Endothelial cell (in vitro differentiated cells): ENCODE measurements at regions not wholly inside any gene's neighbourhood (a gene's known extent, or its start where the extent isn't known, plus 50 kb on each side); places are given as distances from the start of the nearest gene placed in this dataset.

Experiments used
- DNase-seq: peaks from one replicate; pipeline ENCODE4 v3.0.0; 2021; ENCODE audit warnings: low spot score
- H3K27ac Mint-ChIP-seq: one replicate; pipeline ENCODE4 v1.8.0; 2021; ENCODE audit warnings: mixed read lengths, inconsistent platforms; ENCODE audit not compliant: unreplicated experiment
- H3K27me3 Mint-ChIP-seq: one replicate; pipeline ENCODE4 v1.8.0; 2021; ENCODE audit warnings: mild to moderate bottlenecking, moderate library complexity, mixed read lengths, inconsistent platforms; ENCODE audit not compliant: unreplicated experiment
- H3K36me3 Mint-ChIP-seq: one replicate; pipeline ENCODE4 v1.8.0; 2021; ENCODE audit warnings: mild to moderate bottlenecking, low read depth, mixed read lengths, inconsistent platforms; ENCODE audit not compliant: unreplicated experiment
- H3K4me1 Mint-ChIP-seq: one replicate; pipeline ENCODE4 v1.8.0; 2021; ENCODE audit warnings: mild to moderate bottlenecking, mixed read lengths, inconsistent platforms; ENCODE audit not compliant: unreplicated experiment
- H3K4me3 Mint-ChIP-seq: one replicate; pipeline ENCODE4 v1.8.0; 2021; ENCODE audit warnings: mild to moderate bottlenecking, mixed read lengths, inconsistent platforms; ENCODE audit not compliant: unreplicated experiment
- H3K9me3 Mint-ChIP-seq: one replicate; pipeline ENCODE4 v1.8.0; 2021; ENCODE audit warnings: mixed read lengths, inconsistent platforms; ENCODE audit not compliant: unreplicated experiment
- TF ChIP-seq, protein P1 (sequence below): fragments of 200-600 bp; sonication (generic); IDR thresholded peaks from one replicate; pipeline ENCODE4 v1.5.0; 2021; ENCODE audit warnings: antibody characterized with exemption; ENCODE audit not compliant: unreplicated experiment

GRCh38 chr4:4937926-4938325 lies 78.5 kb downstream of the MSX1 start:
- peaks cover 3% of the 10 kb centered on the region for H3K27me3 Mint-ChIP-seq
- no peaks in the 10 kb centered on the region for H3K4me1 Mint-ChIP-seq
- no peaks in the 10 kb centered on the region for H3K36me3 Mint-ChIP-seq
- no peaks in the 10 kb centered on the region for H3K9me3 Mint-ChIP-seq
- no peak overlapping the region for H3K27ac Mint-ChIP-seq
- H3K4me3 Mint-ChIP-seq: no peak overlapping the region
- DNase-seq: no peak
- TF ChIP-seq, protein P1, sequence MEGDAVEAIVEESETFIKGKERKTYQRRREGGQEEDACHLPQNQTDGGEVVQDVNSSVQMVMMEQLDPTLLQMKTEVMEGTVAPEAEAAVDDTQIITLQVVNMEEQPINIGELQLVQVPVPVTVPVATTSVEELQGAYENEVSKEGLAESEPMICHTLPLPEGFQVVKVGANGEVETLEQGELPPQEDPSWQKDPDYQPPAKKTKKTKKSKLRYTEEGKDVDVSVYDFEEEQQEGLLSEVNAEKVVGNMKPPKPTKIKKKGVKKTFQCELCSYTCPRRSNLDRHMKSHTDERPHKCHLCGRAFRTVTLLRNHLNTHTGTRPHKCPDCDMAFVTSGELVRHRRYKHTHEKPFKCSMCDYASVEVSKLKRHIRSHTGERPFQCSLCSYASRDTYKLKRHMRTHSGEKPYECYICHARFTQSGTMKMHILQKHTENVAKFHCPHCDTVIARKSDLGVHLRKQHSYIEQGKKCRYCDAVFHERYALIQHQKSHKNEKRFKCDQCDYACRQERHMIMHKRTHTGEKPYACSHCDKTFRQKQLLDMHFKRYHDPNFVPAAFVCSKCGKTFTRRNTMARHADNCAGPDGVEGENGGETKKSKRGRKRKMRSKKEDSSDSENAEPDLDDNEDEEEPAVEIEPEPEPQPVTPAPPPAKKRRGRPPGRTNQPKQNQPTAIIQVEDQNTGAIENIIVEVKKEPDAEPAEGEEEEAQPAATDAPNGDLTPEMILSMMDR: no peak

- H3K27ac Mint-ChIP-seq: no peak overlapping the region
- TF ChIP-seq, protein P1: no peak
- H3K36me3 Mint-ChIP-seq: no peaks in the 10 kb centered on the region
- no peaks in the 10 kb centered on the region for H3K4me1 Mint-ChIP-seq
- peaks cover 4% of the 10 kb centered on the region for H3K9me3 Mint-ChIP-seq
- DNase-seq: no peak
- H3K27me3 Mint-ChIP-seq: peaks cover 3% of the 10 kb centered on the region
- no peak overlapping the region for H3K4me3 Mint-ChIP-seq
Observed at GRCh38 chr4:4941751-4942150, 77.5 kb downstream of the CYTL1 start.

- TF ChIP-seq, protein P1: no peak
- no peaks in the 10 kb centered on the region for H3K4me1 Mint-ChIP-seq
- no peaks in the 10 kb centered on the region for H3K36me3 Mint-ChIP-seq
- no peak overlapping the region for H3K4me3 Mint-ChIP-seq
- no peak for DNase-seq
- H3K27me3 Mint-ChIP-seq: peaks cover 3% of the 10 kb centered on the region
- H3K9me3 Mint-ChIP-seq: peaks cover 4% of the 10 kb centered on the region
- no peak overlapping the region for H3K27ac Mint-ChIP-seq
Observed at GRCh38 chr4:4942658-4943057, 76.6 kb downstream of the CYTL1 start.

DNA sequence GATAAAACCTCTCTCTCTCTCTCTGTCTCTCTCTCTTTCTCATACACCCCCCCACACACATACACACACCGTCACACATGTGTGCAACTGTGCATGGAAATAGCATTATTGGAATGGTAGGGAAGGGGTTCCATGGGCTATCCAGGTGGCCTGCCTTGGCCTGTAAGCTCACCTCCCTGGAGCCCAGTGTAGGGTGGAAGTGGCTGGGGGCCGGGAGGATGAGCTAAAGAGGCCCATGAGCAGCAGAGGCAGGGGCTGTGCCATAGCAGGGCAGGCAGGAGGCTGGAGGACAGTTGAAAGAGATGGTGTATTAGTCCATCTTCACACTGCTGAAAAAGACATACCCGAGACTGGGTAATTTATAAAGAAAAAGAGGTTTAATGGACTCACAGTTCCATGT lies 74.2 kb downstream of the CYTL1 start:
- TF ChIP-seq, protein P1: no peak
- no peak for DNase-seq
- Mint-ChIP-seq H3K4me3 (no peak overlapping the region), H3K4me1 (no peaks in the 10 kb centered on the region), H3K9me3 (peaks cover 4% of the 10 kb centered on the region), H3K27ac (no peak overlapping the region), H3K27me3 (peaks cover 3% of the 10 kb centered on the region), H3K36me3 (no peaks in the 10 kb centered on the region)

- Mint-ChIP-seq H3K27ac (no peak overlapping the region), H3K4me3 (peak overlapping the region; percentile 42), H3K4me1 (no peaks in the 10 kb centered on the region), H3K36me3 (no peaks in the 10 kb centered on the region), H3K9me3 (peaks cover 4% of the 10 kb centered on the region), H3K27me3 (peaks cover 3% of the 10 kb centered on the region)
- TF ChIP-seq, protein P1: no peak
- DNase-seq: no peak
Observed at GRCh38 chr4:4945829-4946228, 73.4 kb downstream of the CYTL1 start.
